Neural cell (in vitro differentiated cells): ENCODE measurements at regions not wholly inside any gene's neighbourhood (a gene's known extent, or its start where the extent isn't known, plus 50 kb on each side); places are given as distances from the start of the nearest gene placed in this dataset.

Source experiments
- H2AFZ ChIP-seq: fragments of 200-600, 300-800 bp; sonication (generic), shearing (Covaris generic); 2 replicates; pipeline ENCODE4 v1.6.0; 2014; ENCODE audit warnings: low read depth, mild to moderate bottlenecking, antibody characterized with exemption, low read length, moderate library complexity
- H3F3A ChIP-seq: fragments of 200-600 bp; shearing (Covaris generic); 2 replicates; pipeline ENCODE4 v1.6.1; 2016; ENCODE audit warnings: mild to moderate bottlenecking, moderate library complexity, mixed read lengths, antibody characterized with exemption, low read length; ENCODE audit not compliant: insufficient read depth, poor library complexity, severe bottlenecking
- H3K27ac ChIP-seq: fragments of 200-600, 300-800 bp; sonication (generic), shearing (Covaris generic); 2 replicates; pipeline ENCODE4 v1.5.1; 2014; ENCODE audit warnings: mild to moderate bottlenecking, low read length, moderate library complexity
- H3K27me3 ChIP-seq: fragments of 300-800, 200-600 bp; sonication (generic), shearing (Covaris generic); 2 replicates; pipeline ENCODE4 v1.6.0; 2014; ENCODE audit warnings: mild to moderate bottlenecking, low read depth, low read length, moderate library complexity; ENCODE audit not compliant: insufficient read depth
- H3K36me3 ChIP-seq: fragments of 300-800, 200-600 bp; sonication (generic), shearing (Covaris generic); 2 replicates; pipeline ENCODE4 v1.5.1; 2014; ENCODE audit warnings: mild to moderate bottlenecking, antibody characterized with exemption, low read length, moderate library complexity; ENCODE audit not compliant: insufficient read depth
- H3K4me2 ChIP-seq: fragments of 300-800, 200-600 bp; sonication (generic), shearing (Covaris generic); 2 replicates; pipeline ENCODE4 v1.6.0; 2014; ENCODE audit warnings: mild to moderate bottlenecking, low read length
- H3K4me3 ChIP-seq: fragments of 300-800, 200-600 bp; sonication (generic), shearing (Covaris generic); 2 replicates; pipeline ENCODE4 v1.5.1; 2014; ENCODE audit warnings: mild to moderate bottlenecking, low read length, moderate library complexity
- H3K79me2 ChIP-seq: fragments of 200-600 bp; shearing (Covaris generic); replicated peaks from 2 replicates; pipeline ENCODE4 v1.6.0; 2014; ENCODE audit warnings: mild to moderate bottlenecking, low read length, moderate library complexity; ENCODE audit not compliant: insufficient read depth
- H3K9ac ChIP-seq: fragments of 300-800, 200-600 bp; sonication (generic), shearing (Covaris generic); 2 replicates; pipeline ENCODE4 v1.6.1; 2016; ENCODE audit warnings: mild to moderate bottlenecking, low read length, mixed read lengths
- H3K9me2 ChIP-seq: fragments of 200-600 bp; shearing (Covaris generic); 2 replicates; pipeline ENCODE4 v1.6.1; 2016; ENCODE audit warnings: mild to moderate bottlenecking, low read length, mixed read lengths; ENCODE audit not compliant: insufficient read depth
- H3K9me3 ChIP-seq: fragments of 200-600, 300-800 bp; sonication (generic), shearing (Covaris generic); 2 replicates; pipeline ENCODE4 v1.6.1; 2016; ENCODE audit warnings: mild to moderate bottlenecking, mixed run types, low read length, moderate library complexity, mixed read lengths
- H4K20me1 ChIP-seq: fragments of 200-600 bp; shearing (Covaris generic); 2 replicates; pipeline ENCODE4 v1.6.1; 2016; ENCODE audit warnings: mild to moderate bottlenecking, mixed run types; ENCODE audit not compliant: insufficient read depth
- CTCF ChIP-seq: fragments of 450-650 bp; IDR thresholded peaks from 2 replicates; pipeline ENCODE4 v1.5.1; 2014; ENCODE audit warnings: antibody characterized with exemption, mild to moderate bottlenecking, moderate library complexity; ENCODE audit not compliant: poor library complexity, severe bottlenecking
- EP300 ChIP-seq: fragments of 450-650 bp; conservative IDR thresholded peaks from 2 replicates; pipeline ENCODE4 v1.6.1; 2014; ENCODE audit warnings: antibody characterized with exemption, mild to moderate bottlenecking, moderate library complexity; ENCODE audit not compliant: poor library complexity, severe bottlenecking
- EZH2 ChIP-seq: fragments of 200-600, 300-800 bp; shearing (Covaris generic), sonication (generic); IDR thresholded peaks from 2 replicates; pipeline ENCODE4 v1.6.1; 2014; ENCODE audit warnings: antibody characterized with exemption, low read length, borderline replicate concordance, mild to moderate bottlenecking; ENCODE audit not compliant: insufficient read depth, poor library complexity, severe bottlenecking
- MXI1 ChIP-seq: fragments of 450-650 bp; conservative IDR thresholded peaks from 2 replicates; pipeline ENCODE4 v1.6.1; 2014; ENCODE audit warnings: antibody characterized with exemption, mild to moderate bottlenecking; ENCODE audit not compliant: poor library complexity, severe bottlenecking
- POLR2AphosphoS5 ChIP-seq: IDR thresholded peaks from 2 replicates; pipeline ENCODE4 v1.6.1; 2012
- RAD21 ChIP-seq: fragments of 450-650 bp; conservative IDR thresholded peaks from 2 replicates; pipeline ENCODE4 v1.6.1; 2014; ENCODE audit warnings: antibody characterized with exemption, mild to moderate bottlenecking, moderate library complexity
- REST ChIP-seq: IDR thresholded peaks from 2 replicates; pipeline ENCODE4 v1.6.1; 2012; ENCODE audit warnings: borderline replicate concordance
- SMC3 ChIP-seq: fragments of 450-650 bp; conservative IDR thresholded peaks from 2 replicates; pipeline ENCODE4 v1.6.1; 2014; ENCODE audit warnings: antibody characterized with exemption, mild to moderate bottlenecking, moderate library complexity; ENCODE audit not compliant: poor library complexity
- TAF1 ChIP-seq: IDR thresholded peaks from 2 replicates; pipeline ENCODE4 v1.6.1; 2012; ENCODE audit warnings: low read depth

DNA sequence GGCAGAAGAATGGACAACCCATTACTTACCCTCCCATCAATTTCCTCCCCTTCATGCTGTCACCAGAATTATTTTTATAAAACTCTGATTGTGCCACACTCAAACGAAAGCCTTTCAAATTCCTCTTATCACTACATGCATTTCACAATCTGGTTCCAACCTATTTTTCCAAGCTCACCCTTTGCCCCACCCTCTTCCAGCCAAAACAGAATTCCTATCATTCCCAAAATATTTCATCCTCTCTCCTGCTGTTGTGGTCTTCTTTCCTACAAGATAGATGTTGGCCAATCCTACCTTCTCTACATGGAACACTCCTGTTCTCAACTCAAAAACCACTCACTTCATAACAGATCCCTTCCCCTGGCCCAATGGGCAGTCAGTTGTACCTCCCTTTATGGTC lies 111.5 kb downstream of the ELAPOR2 start:
- H3K9me2 ChIP-seq: no peaks in the 10 kb centered on the region
- no peaks in the 10 kb centered on the region for H3K36me3 ChIP-seq
- no peaks in the 10 kb centered on the region for H4K20me1 ChIP-seq
- H2AFZ ChIP-seq: no peak overlapping the region
- H3K79me2 ChIP-seq: no peaks in the 10 kb centered on the region
- no peaks in the 10 kb centered on the region for H3F3A ChIP-seq
- no peak overlapping the region for H3K4me3 ChIP-seq
- H3K27me3 ChIP-seq: no peaks in the 10 kb centered on the region
- H3K9me3 ChIP-seq: no peaks in the 10 kb centered on the region
- H3K4me2 ChIP-seq: no peak overlapping the region
- no peak overlapping the region for H3K27ac ChIP-seq
- H3K9ac ChIP-seq: no peak overlapping the region
- no peak for TF ChIP-seq RAD21
- no peak for TF ChIP-seq EZH2
- TF ChIP-seq TAF1: no peak
- TF ChIP-seq CTCF: no peak
- TF ChIP-seq POLR2AphosphoS5: no peak
- no peak for TF ChIP-seq SMC3
- no peak for TF ChIP-seq EP300
- no peak for TF ChIP-seq REST
- TF ChIP-seq MXI1: no peak

- no peak overlapping the region for H3K27ac ChIP-seq
- no peaks in the 10 kb centered on the region for H3K27me3 ChIP-seq
- no peaks in the 10 kb centered on the region for H3F3A ChIP-seq
- no peak overlapping the region for H3K4me3 ChIP-seq
- H3K9ac ChIP-seq: no peak overlapping the region
- H2AFZ ChIP-seq: no peak overlapping the region
- no peaks in the 10 kb centered on the region for H3K9me3 ChIP-seq
- no peak overlapping the region for H3K4me2 ChIP-seq
- H3K36me3 ChIP-seq: no peaks in the 10 kb centered on the region
- no peaks in the 10 kb centered on the region for H3K9me2 ChIP-seq
- TF ChIP-seq SMC3 (no peak), EP300 (no peak), CTCF (no peak), RAD21 (no peak), MXI1 (no peak), REST (no peak), EZH2 (no peak), POLR2AphosphoS5 (no peak), TAF1 (no peak)
- no peaks in the 10 kb centered on the region for H3K79me2 ChIP-seq
- no peaks in the 10 kb centered on the region for H4K20me1 ChIP-seq
These were observed 116.0 kb downstream of the ELAPOR2 start for GRCh38 chr7:86943447-86943846.
